AG09319 (cell line): ENCODE measurements at regions not wholly inside any gene's neighbourhood (a gene's known extent, or its start where the extent isn't known, plus 50 kb on each side); places are given as distances from the start of the nearest gene placed in this dataset.

Experiments used
- DNase-seq: peaks from one replicate; pipeline ENCODE4 v3.0.0-alpha.2; 2010; ENCODE audit warnings: low read depth; ENCODE audit errors: extremely low read depth
- TF ChIP-seq, protein P1 (sequence below): IDR thresholded peaks from 2 replicates; pipeline ENCODE4 v1.5.1; 2011; ENCODE audit warnings: low read depth, mild to moderate bottlenecking, inconsistent platforms, low read length, moderate library complexity

DNA sequence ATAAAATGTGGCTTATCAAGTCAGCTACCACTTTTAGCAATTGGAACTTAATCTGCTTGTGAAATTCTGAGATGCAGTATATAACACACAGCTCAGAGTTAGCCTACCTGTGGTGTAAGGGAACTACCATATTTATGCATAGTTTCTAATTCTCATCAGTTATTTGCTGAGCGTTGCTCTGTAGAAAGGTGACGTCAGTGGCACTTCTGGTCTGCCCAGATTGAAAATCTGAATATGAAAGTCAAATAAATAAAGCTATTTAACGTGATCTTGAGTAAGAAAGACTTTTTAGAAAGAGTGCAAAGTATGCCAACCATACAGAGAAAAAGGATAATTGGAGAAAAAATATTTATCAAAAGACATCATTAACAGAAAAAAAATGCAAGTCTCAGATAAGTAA, 938.9 kb upstream of the NOVA1 start:
- TF ChIP-seq, protein P1, sequence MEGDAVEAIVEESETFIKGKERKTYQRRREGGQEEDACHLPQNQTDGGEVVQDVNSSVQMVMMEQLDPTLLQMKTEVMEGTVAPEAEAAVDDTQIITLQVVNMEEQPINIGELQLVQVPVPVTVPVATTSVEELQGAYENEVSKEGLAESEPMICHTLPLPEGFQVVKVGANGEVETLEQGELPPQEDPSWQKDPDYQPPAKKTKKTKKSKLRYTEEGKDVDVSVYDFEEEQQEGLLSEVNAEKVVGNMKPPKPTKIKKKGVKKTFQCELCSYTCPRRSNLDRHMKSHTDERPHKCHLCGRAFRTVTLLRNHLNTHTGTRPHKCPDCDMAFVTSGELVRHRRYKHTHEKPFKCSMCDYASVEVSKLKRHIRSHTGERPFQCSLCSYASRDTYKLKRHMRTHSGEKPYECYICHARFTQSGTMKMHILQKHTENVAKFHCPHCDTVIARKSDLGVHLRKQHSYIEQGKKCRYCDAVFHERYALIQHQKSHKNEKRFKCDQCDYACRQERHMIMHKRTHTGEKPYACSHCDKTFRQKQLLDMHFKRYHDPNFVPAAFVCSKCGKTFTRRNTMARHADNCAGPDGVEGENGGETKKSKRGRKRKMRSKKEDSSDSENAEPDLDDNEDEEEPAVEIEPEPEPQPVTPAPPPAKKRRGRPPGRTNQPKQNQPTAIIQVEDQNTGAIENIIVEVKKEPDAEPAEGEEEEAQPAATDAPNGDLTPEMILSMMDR = no peak
- DNase-seq = no peak

DNA sequence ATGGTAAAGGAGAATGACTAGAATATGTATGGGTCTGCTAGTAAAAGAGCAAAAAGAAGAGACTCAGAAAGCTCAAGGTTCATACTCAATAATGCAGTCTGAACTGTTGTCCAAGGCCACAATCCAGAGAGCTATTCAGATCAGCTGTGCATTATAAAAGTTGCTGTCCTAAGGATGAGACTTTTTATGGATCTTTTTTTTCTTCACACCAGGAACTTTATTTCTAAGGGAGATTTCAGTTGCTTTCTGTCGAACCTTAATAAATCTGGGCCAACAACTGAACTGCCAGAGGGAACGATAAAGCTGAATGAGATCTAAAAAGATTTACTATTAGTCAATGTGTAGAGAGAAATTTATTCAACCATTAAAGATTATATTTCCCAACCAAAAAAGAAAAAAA, 948.3 kb upstream of the NOVA1 start:
- no peak for DNase-seq
- TF ChIP-seq, protein P1 = no peak

DNA sequence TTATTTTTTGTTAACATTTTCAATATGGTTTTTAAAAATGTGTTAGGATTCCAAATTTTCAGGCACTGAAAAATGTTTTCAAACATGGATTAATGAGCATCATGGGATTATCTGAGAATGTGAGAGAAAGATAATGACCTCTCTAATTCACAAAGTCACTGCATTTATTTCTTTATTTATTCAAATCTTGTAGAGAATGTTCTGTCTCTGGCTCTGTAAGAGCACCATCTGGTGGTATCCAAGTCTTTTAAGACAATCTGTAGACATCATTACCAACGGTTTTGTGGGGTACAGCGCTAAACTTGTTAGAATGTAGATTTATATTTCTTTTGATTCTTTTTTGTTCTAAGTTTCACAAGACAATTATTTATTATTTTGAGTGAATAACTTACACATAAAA, 956.0 kb upstream of the NOVA1 start:
- DNase-seq = no peak
- TF ChIP-seq, protein P1 = no peak

DNA sequence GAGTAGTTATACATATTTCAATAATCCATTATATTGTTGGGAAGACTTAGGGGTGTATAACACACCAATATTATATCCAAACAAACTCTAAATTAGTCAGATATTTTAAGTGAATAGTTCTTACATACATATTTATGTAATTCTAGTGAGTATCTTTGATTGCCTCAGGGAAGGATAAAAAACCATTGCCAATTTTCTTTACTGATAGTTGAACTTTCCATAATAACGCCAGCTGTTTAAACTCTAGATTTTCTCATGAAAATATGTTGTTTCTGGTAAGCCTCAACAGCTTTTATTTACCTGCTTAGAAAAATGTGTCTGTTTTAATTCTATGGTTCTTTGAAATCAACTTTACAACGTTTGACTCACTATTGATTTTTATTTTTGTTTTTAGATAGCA, 959.6 kb upstream of the NOVA1 start:
- no peak for DNase-seq
- TF ChIP-seq, protein P1 = no peak

DNA sequence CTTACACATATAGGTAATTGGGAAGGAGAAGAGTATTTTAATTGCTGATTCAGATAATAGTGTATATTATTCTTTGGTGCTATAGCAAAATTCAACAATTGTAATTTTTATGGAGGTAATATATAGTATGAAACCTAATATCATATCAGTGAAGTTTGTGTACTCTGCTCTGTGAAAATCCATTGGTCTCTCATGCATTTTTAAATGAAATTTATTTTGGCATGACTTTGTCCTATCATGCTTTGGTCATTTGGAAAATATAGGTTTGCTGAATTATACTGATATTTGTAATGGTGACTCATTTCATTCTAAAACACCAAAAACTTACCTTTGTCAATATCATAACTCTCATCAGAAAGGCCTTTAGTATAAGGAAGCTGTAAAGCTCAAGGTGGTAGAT, 962.0 kb upstream of the NOVA1 start:
- no peak for DNase-seq
- TF ChIP-seq, protein P1 = no peak

DNA sequence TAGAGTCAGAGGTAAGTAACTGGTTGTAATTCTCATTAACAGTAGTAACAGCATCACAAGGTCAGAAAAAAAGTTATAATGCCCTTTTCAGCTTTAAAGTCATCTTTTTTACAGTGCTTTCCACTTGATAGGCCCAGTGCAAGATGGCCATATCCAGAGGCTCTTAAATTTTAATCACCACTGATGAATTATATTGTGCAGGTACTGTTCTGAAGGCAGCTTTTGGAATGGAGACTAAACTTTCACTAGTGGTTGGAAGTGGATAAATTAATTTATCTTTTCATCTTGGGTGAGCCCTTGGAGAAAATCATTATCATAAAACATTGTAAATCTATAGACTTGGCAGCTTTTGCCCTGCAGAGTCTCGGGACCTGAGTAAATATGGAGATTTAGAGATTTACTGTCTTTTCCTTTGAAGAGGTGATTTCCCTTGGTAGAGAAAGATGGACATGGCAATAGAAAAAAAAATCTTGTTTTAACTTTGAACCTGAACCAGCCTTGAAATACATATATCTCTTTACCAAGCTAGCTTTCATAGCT, 969.1 kb upstream of the NOVA1 start:
- DNase-seq = no peak
- TF ChIP-seq, protein P1 = no peak

DNA sequence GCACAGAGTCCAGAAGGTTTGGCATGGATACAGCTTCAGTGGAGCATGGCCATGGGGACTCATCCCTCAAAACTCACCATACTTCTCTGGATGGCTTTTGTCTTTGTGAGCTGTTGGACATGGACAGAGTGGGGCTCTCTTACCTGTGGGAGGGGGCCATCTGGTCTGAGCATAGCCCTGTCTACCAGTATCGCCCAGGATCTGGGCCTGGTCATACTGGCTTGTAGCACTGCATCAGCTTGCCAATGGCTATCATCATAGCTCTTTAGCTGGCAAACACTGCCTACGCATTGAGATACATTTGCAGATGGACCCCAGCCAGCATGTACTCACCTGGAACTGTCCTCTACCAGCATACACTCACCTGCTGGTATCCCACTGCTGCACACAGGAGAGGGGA, 975.2 kb upstream of the NOVA1 start:
- TF ChIP-seq, protein P1 = no peak
- no peak for DNase-seq
